BE2C (cell line): ENCODE measurements at regions not wholly inside any gene's neighbourhood (a gene's known extent, or its start where the extent isn't known, plus 50 kb on each side); places are given as distances from the start of the nearest gene placed in this dataset.
A peak's percentile ranks its signal among the peaks of the same experiment; 100 is the strongest.

ENCODE experiments used
- DNase-seq: peaks from one replicate; pipeline ENCODE4 v3.0.0-alpha.2; 2020
- H3K27me3 ChIP-seq: fragments of 250-450 bp; sonication (Bioruptor Pico); 2 replicates; pipeline ENCODE4 v1.5.1; 2020; ENCODE audit warnings: mild to moderate bottlenecking
- H3K36me3 ChIP-seq: fragments of 250-450 bp; sonication (Bioruptor Pico); 2 replicates; pipeline ENCODE4 v1.5.1; 2020; ENCODE audit warnings: mild to moderate bottlenecking
- H3K4me1 ChIP-seq: fragments of 250-450 bp; sonication (Bioruptor Pico); 2 replicates; pipeline ENCODE4 v1.5.1; 2020
- H3K4me3 ChIP-seq: 2 replicates; pipeline ENCODE4 v1.5.1; 2011; ENCODE audit warnings: low read depth, low read length
- H3K9me3 ChIP-seq: fragments of 250-450 bp; sonication (Bioruptor Pico); 2 replicates; pipeline ENCODE4 v1.5.1; 2020
- TF ChIP-seq, protein P1 (sequence below): IDR thresholded peaks from 2 replicates; pipeline ENCODE4 v1.5.1; 2012; ENCODE audit warnings: mild to moderate bottlenecking, low read depth, low read length

GRCh38 chr3:106329521-106329920, 460.7 kb upstream of the CBLB start:
- Histone ChIP-seq H3K27me3 (no peaks in the 10 kb centered on the region), H3K4me1 (peaks cover 3% of the 10 kb centered on the region), H3K36me3 (no peaks in the 10 kb centered on the region), H3K4me3 (no peak overlapping the region), H3K9me3 (no peaks in the 10 kb centered on the region)
- TF ChIP-seq, protein P1, sequence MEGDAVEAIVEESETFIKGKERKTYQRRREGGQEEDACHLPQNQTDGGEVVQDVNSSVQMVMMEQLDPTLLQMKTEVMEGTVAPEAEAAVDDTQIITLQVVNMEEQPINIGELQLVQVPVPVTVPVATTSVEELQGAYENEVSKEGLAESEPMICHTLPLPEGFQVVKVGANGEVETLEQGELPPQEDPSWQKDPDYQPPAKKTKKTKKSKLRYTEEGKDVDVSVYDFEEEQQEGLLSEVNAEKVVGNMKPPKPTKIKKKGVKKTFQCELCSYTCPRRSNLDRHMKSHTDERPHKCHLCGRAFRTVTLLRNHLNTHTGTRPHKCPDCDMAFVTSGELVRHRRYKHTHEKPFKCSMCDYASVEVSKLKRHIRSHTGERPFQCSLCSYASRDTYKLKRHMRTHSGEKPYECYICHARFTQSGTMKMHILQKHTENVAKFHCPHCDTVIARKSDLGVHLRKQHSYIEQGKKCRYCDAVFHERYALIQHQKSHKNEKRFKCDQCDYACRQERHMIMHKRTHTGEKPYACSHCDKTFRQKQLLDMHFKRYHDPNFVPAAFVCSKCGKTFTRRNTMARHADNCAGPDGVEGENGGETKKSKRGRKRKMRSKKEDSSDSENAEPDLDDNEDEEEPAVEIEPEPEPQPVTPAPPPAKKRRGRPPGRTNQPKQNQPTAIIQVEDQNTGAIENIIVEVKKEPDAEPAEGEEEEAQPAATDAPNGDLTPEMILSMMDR: no peak
- DNase-seq: no peak

DNA sequence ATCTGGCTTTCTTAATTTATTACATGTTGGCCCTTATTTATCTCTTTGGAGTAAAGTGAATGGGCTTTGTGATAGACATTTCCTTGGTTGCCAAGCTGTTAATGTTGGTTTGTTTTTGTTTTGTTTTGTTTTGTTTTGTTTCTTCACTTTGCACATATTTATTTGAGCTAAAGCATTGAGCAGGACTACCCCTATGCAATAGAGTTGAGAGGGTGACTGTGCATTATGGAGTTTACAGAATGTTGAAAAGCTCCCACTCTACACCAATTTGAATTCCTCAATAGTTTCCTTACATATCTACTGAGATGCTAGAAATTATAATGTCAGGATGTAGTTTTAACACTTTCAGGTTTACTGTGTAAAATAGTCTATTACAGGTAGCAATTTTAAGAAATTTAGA, 462.8 kb upstream of the CBLB start:
- TF ChIP-seq, protein P1: no peak
- Histone ChIP-seq H3K4me1 (peaks cover 3% of the 10 kb centered on the region), H3K9me3 (no peaks in the 10 kb centered on the region)

DNA sequence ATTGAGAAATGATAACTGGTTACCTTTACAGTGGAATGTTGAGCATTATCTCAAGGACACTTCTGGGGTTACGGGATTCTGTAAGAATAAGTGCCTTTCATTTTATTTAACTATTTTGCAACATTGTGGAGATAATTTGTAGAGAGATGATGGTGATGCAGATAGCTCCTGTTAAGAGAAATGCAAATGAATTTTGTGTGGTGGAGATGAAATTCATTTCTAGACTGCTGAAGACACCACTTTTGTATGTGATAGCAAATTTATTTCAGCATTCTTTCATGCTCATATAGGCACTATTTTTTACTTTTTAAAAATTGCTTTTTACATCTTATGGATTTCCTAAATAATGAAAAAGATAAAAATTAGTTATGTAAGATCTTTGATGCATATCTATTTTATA, 463.3 kb upstream of the CBLB start:
- no peaks in the 10 kb centered on the region for H3K36me3 ChIP-seq
- no peak overlapping the region for H3K4me3 ChIP-seq
- no peaks in the 10 kb centered on the region for H3K27me3 ChIP-seq
- H3K9me3 ChIP-seq: no peaks in the 10 kb centered on the region
- TF ChIP-seq, protein P1: no peak
- DNase-seq: no peak
- H3K4me1 ChIP-seq: peaks cover 3% of the 10 kb centered on the region

More for the DNA sequence above, 462.8 kb upstream of the CBLB start:
- no peak for DNase-seq
- Histone ChIP-seq H3K4me3 (no peak overlapping the region), H3K36me3 (no peaks in the 10 kb centered on the region), H3K27me3 (no peaks in the 10 kb centered on the region)

DNA sequence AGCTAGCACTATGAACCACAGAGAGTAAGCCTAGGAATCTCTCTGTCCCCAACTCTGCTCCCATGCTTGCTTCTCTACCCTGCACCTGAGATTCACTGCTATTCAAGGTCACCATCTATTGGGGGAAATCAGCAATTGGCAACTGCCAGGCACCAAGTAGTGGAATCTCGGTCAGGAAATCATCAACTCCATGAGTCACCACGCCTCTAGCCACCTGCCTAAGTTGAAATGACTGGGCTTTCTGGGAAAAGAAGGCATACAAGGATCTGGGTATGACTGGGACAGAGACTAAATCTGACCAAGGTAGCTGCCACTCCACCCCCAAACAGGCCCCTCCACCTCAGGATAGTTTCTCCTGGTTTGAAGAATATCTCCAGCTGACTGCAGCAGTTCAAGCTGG, 464.1 kb upstream of the CBLB start:
- Histone ChIP-seq H3K4me1 (peaks cover 1% of the 10 kb centered on the region), H3K9me3 (no peaks in the 10 kb centered on the region), H3K4me3 (no peak overlapping the region), H3K27me3 (no peaks in the 10 kb centered on the region), H3K36me3 (no peaks in the 10 kb centered on the region)
- TF ChIP-seq, protein P1: 0 out of 2 replicates have a peak, but pooled peaks have one; percentile 11
- DNase-seq: peak; percentile 15

GRCh38 chr3:106333911-106334618, 465.3 kb upstream of the CBLB start:
- Histone ChIP-seq H3K4me1 (no peaks in the 10 kb centered on the region; the same call in 1 of the 2 replicates), H3K36me3 (no peaks in the 10 kb centered on the region), H3K9me3 (no peaks in the 10 kb centered on the region), H3K4me3 (no peak overlapping the region), H3K27me3 (no peaks in the 10 kb centered on the region)
- DNase-seq: no peak
- TF ChIP-seq, protein P1: no peak

GRCh38 chr3:106336619-106337018, 467.8 kb upstream of the CBLB start:
- Histone ChIP-seq H3K4me3 (no peak overlapping the region), H3K9me3 (no peaks in the 10 kb centered on the region), H3K36me3 (no peaks in the 10 kb centered on the region), H3K27me3 (no peaks in the 10 kb centered on the region), H3K4me1 (peaks cover 5% of the 10 kb centered on the region)
- DNase-seq: no peak
- TF ChIP-seq, protein P1: no peak
